NCI-H510A (cell line): ENCODE measurements at regions not wholly inside any gene's neighbourhood (a gene's known extent, or its start where the extent isn't known, plus 50 kb on each side); places are given as distances from the start of the nearest gene placed in this dataset.
A peak's percentile ranks its signal among the peaks of the same experiment; 100 is the strongest.

Experiments used
- DNase-seq: peaks from one replicate; lab custom pipeline; 2025; lab: John Stamatoyannopoulos, UW

- DNase-seq: no peak
Observed at GRCh38 chr11:93248602-93249001, 50.8 kb upstream of the SLC36A4 start.

DNA sequence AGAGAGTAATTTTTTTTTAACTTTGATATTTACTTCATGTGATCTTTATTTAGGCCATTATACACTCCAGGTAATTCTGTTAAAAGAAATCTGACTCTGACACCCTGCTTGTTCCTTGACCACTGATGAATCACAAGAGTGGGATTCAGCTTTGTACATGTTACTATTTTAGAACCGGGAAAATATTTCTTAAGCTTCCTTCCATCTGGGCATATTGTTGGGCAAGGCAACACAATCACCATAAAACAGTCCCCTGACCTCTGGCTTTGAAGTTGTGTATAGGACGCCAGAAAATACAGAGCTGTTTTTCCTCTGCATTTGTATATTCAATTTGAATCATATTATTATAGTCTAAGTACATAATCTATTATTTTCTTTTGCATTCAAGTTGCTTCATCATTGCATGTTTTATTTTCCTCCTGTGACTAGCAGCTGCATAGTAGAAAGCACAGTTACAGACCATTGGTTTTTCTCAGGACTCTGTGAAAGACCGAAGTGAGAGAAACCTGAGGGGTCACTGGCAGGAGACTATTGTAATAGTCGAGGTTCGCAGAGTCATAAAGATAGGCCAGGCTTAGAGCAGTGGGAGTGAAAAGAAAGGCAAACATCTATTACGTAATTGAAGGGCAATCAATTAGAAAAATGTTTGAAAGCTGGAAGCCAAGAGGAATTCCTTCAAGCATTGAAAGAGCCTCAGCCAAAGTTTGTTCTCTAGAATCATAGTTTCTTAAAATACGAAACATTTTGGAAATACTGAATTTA is 51.8 kb upstream of the SLC36A4 start:
- DNase-seq: no peak

- no peak for DNase-seq
Observed at GRCh38 chr11:93250326-93250725, 52.5 kb upstream of the SLC36A4 start.

- no peak for DNase-seq
Observed at GRCh38 chr11:93251922-93252321, 54.1 kb upstream of the SLC36A4 start.

GRCh38 chr11:93253111-93253510 is 55.3 kb upstream of the SLC36A4 start:
- DNase-seq: no peak

GRCh38 chr11:93256623-93257022 is 58.8 kb upstream of the SLC36A4 start:
- DNase-seq: no peak

- no peak for DNase-seq
Observed at GRCh38 chr11:93267383-93267782, 63.2 kb upstream of the DEUP1 start.

DNA sequence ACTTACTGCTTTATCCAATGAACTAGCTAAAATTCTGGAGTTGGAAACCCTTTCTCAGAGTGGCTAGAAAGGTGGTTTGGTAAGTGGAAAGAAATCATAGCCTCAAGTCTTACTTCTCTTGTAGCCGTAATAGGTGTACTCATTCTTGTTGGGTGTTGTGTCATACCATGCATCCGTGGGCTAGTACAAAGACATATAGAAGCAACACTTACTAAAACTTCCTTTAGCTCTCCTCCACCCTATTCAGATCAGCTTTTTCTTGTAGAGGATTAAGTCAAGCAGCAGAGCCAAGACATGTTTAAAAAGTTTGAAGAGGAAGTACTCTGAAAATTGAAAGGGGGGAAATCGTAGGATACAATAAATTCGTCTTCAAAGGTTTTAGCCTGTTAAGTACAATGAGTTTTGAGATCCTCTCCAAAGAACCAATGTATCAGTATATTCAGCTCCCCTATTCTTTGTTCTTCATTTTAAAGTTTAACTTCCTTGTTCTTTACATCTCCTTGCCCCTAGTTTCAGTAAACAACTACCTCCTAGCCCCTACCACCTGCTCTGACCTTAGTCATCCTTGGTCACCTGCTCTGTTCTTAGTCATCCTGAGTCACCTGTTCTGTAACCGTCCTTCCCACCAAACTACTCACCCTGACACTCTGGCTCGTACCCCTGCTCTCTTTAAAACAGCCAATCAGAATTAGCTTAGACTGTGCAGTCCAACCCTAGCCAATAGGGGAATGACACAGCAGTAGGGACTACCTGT is 62.1 kb upstream of the DEUP1 start:
- no peak for DNase-seq

DNA sequence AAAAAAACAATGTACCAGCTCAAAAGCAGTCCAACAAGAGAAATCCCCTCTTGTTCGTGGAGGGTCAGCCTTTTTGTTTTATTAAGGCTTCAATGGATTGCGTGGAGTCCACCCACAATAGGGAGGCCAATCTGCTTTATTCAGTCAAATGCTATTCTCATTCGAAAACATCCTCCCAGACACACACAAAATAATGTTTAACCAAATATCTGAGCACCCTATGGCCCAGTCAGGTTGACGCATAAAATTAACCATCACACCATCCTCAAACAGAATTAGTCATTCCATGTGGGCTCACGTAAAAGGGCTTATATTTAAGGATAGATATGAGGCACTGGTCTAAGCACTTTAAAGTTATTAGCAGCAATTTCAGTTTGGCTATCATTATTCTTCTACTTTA is 58.9 kb upstream of the DEUP1 start:
- DNase-seq: no peak

- DNase-seq: no peak
Observed at GRCh38 chr11:93274851-93275250, 55.7 kb upstream of the DEUP1 start.

GRCh38 chr11:93278976-93279375 is 51.6 kb upstream of the DEUP1 start:
- no peak for DNase-seq

GRCh38 chr11:93279851-93280347 is 50.6 kb upstream of the DEUP1 start:
- peak; percentile 91 for DNase-seq
